Neural crest cell (in vitro differentiated cells): ENCODE measurements at regions not wholly inside any gene's neighbourhood (a gene's known extent, or its start where the extent isn't known, plus 50 kb on each side); places are given as distances from the start of the nearest gene placed in this dataset.

ENCODE experiments used
- DNase-seq: peaks from one replicate; pipeline ENCODE4 v3.0.0; 2021; ENCODE audit warnings: low read depth, mixed read lengths, low spot score
- H3K27ac Mint-ChIP-seq: one replicate; pipeline ENCODE4 v1.8.0; 2021; ENCODE audit warnings: mild to moderate bottlenecking, mixed read lengths; ENCODE audit not compliant: unreplicated experiment
- H3K27me3 Mint-ChIP-seq: 2 replicates; pipeline ENCODE4 v1.8.0; 2021; ENCODE audit warnings: low read depth, mild to moderate bottlenecking, mixed read lengths
- H3K36me3 Mint-ChIP-seq: 2 replicates; pipeline ENCODE4 v1.8.0; 2021; ENCODE audit warnings: low read depth, mild to moderate bottlenecking, mixed read lengths
- H3K4me1 Mint-ChIP-seq: 2 replicates; pipeline ENCODE4 v1.8.0; 2021; ENCODE audit warnings: mixed read lengths
- H3K4me3 Mint-ChIP-seq: one replicate; pipeline ENCODE4 v1.8.0; 2021; ENCODE audit warnings: mild to moderate bottlenecking, mixed read lengths
- H3K9me3 Mint-ChIP-seq: 2 replicates; pipeline ENCODE4 v1.8.0; 2021; ENCODE audit warnings: mixed read lengths
- CTCF ChIP-seq: fragments of 200-600 bp; sonication (generic); conservative IDR thresholded peaks from 2 replicates; pipeline ENCODE4 v1.5.0; 2021; ENCODE audit warnings: antibody characterized with exemption, mild to moderate bottlenecking

GRCh38 chr20:23253524-23253923 lies 97.1 kb upstream of the NXT1 start:
- no peak for TF ChIP-seq CTCF
- no peaks in the 10 kb centered on the region for H3K9me3 Mint-ChIP-seq
- H3K27ac Mint-ChIP-seq: no peak overlapping the region
- no peaks in the 10 kb centered on the region for H3K36me3 Mint-ChIP-seq
- H3K27me3 Mint-ChIP-seq: peaks cover 23% of the 10 kb centered on the region
- DNase-seq: no peak
- H3K4me1 Mint-ChIP-seq: peaks cover 26% of the 10 kb centered on the region
- H3K4me3 Mint-ChIP-seq: no peak overlapping the region

- H3K27me3 Mint-ChIP-seq: peaks cover 27% of the 10 kb centered on the region
Observed at GRCh38 chr20:23251779-23252178, 98.8 kb upstream of the NXT1 start.

GRCh38 chr20:23249541-23249940 lies 101.0 kb upstream of the NXT1 start:
- H3K9me3 Mint-ChIP-seq: no peaks in the 10 kb centered on the region
- no peak overlapping the region for H3K4me3 Mint-ChIP-seq
- no peak for DNase-seq
- no peak overlapping the region for H3K27ac Mint-ChIP-seq
- peaks cover 25% of the 10 kb centered on the region for H3K27me3 Mint-ChIP-seq
- H3K36me3 Mint-ChIP-seq: no peaks in the 10 kb centered on the region
- no peak for TF ChIP-seq CTCF
- no peaks in the 10 kb centered on the region for H3K4me1 Mint-ChIP-seq

More at GRCh38 chr20:23251779-23252178, 98.8 kb upstream of the NXT1 start:
- Mint-ChIP-seq H3K9me3 (no peaks in the 10 kb centered on the region), H3K4me3 (no peak overlapping the region), H3K4me1 (peaks cover 15% of the 10 kb centered on the region), H3K27ac (no peak overlapping the region), H3K36me3 (no peaks in the 10 kb centered on the region)
- no peak for TF ChIP-seq CTCF
- DNase-seq: no peak

GRCh38 chr20:23248461-23248882 lies 102.1 kb upstream of the NXT1 start:
- Mint-ChIP-seq H3K27me3 (peaks cover 22% of the 10 kb centered on the region), H3K27ac (no peak overlapping the region), H3K36me3 (no peaks in the 10 kb centered on the region), H3K4me3 (no peak overlapping the region), H3K9me3 (no peaks in the 10 kb centered on the region), H3K4me1 (no peaks in the 10 kb centered on the region)
- TF ChIP-seq CTCF: no peak
- DNase-seq: no peak

- no peak for TF ChIP-seq CTCF
- no peak for DNase-seq
- Mint-ChIP-seq H3K4me3 (no peak overlapping the region), H3K9me3 (no peaks in the 10 kb centered on the region), H3K27ac (no peak overlapping the region), H3K36me3 (no peaks in the 10 kb centered on the region), H3K27me3 (peaks cover 20% of the 10 kb centered on the region), H3K4me1 (no peaks in the 10 kb centered on the region)
Observed at GRCh38 chr20:23246717-23247664, 103.6 kb upstream of the NXT1 start.
